ENCODE measurements at regions not wholly inside any gene's neighbourhood (a gene's known extent, or its start where the extent isn't known, plus 50 kb on each side); places are given as distances from the start of the nearest gene placed in this dataset.

GRCh38 chr6:1190366-1190765 is 121.5 kb upstream of the FOXQ1 start:
- H3K9ac ChIP-seq (ENCODE audit: low read length) = no peak overlapping the region
- no peaks in the 10 kb centered on the region for H3K36me3 ChIP-seq (ENCODE audit: control insufficient read depth, low read depth, low read length)
- H3K27ac ChIP-seq (ENCODE audit: low read length) = no peak overlapping the region
- H3K4me1 ChIP-seq (ENCODE audit: control insufficient read depth, low read depth, low read length) = no peaks in the 10 kb centered on the region
- H3K9me3 ChIP-seq (ENCODE audit: control insufficient read depth, low read depth, low read length) = no peaks in the 10 kb centered on the region
- no peaks in the 10 kb centered on the region for H3K27me3 ChIP-seq (ENCODE audit: control insufficient read depth, insufficient read depth, low read length)
- no peak overlapping the region for H3K4me3 ChIP-seq (ENCODE audit: low read length)

DNA sequence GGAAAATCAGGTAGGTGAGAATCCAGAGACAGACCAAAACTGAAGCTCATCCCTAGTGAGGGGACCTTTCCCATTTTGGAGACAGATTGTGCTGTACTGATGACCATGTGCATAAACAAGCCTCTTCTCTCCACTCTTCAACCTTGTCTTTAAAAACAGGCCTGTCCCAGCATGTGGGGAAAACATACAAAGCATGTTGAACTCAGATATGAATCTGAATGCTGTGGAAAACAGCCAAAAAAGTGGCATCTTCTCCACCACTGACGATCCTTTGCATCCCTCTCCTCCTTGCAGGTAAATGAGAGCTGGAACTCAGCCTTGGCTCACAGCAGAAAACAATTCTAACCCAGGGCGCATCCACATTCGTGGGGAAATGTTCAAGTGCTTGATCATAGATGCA is 123.7 kb upstream of the FOXQ1 start:
- Histone ChIP-seq H3K4me3 (ENCODE audit: low read length) (no peak overlapping the region), H3K27ac (ENCODE audit: low read length) (no peak overlapping the region), H3K9ac (ENCODE audit: low read length) (no peak overlapping the region), H3K4me1 (ENCODE audit: control insufficient read depth, low read depth, low read length) (no peaks in the 10 kb centered on the region), H3K27me3 (ENCODE audit: control insufficient read depth, insufficient read depth, low read length) (no peaks in the 10 kb centered on the region), H3K9me3 (ENCODE audit: control insufficient read depth, low read depth, low read length) (no peaks in the 10 kb centered on the region), H3K36me3 (ENCODE audit: control insufficient read depth, low read depth, low read length) (no peaks in the 10 kb centered on the region)

DNA sequence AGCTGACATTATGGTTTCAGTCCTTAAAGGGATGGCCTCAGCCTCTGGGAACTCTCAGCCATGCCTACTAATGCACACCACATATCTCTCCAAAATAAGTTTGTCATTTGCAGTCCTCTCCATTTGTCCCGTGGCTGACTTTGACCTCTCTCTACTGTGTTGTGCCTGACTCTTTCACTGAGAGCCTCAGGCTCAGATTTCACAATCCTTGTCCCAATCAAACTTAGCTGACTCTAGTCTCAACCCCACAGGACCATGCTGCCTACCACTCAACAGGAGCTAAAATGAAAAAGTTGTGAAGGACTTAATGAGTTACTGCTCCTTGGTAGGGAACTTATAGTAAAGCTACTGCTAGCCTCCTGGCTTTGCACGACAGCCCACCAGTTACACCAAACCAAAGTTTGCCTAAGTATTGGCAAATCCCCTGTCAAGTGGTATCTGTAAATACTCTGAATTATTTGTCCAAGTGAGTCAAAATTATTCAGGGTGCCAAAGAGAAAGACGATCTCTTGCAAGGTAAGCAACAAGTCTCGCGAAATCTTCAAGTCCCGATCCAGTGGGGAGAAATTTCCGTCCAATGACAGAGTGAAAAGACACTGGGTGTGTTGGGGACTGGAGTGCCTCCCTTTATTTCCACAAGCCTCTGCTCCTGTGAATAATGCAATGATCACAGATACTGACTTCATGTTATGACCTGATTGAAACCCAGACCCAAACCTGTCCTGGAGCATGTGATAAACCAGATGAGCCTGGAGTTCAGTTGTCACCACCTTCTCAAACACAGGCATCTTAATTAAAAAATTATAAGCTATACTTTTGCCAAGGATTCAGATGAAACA is 124.4 kb upstream of the FOXQ1 start:
- H3K27me3 ChIP-seq (ENCODE audit: control insufficient read depth, insufficient read depth, low read length) = no peaks in the 10 kb centered on the region
- no peak overlapping the region for H3K27ac ChIP-seq (ENCODE audit: low read length)
- H3K9ac ChIP-seq (ENCODE audit: low read length) = no peak overlapping the region
- H3K9me3 ChIP-seq (ENCODE audit: control insufficient read depth, low read depth, low read length) = no peaks in the 10 kb centered on the region
- H3K4me3 ChIP-seq (ENCODE audit: low read length) = no peak overlapping the region
- H3K36me3 ChIP-seq (ENCODE audit: control insufficient read depth, low read depth, low read length) = no peaks in the 10 kb centered on the region
- no peaks in the 10 kb centered on the region for H3K4me1 ChIP-seq (ENCODE audit: control insufficient read depth, low read depth, low read length)

GRCh38 chr6:1184318-1184717 is 127.6 kb upstream of the FOXQ1 start:
- Histone ChIP-seq H3K36me3 (ENCODE audit: control insufficient read depth, low read depth, low read length) (no peaks in the 10 kb centered on the region), H3K9me3 (ENCODE audit: control insufficient read depth, low read depth, low read length) (no peaks in the 10 kb centered on the region), H3K4me3 (ENCODE audit: low read length) (no peak overlapping the region), H3K9ac (ENCODE audit: low read length) (no peak overlapping the region), H3K27me3 (ENCODE audit: control insufficient read depth, insufficient read depth, low read length) (no peaks in the 10 kb centered on the region), H3K4me1 (ENCODE audit: control insufficient read depth, low read depth, low read length) (no peaks in the 10 kb centered on the region), H3K27ac (ENCODE audit: low read length) (no peak overlapping the region)

GRCh38 chr6:1182722-1183521 is 129.0 kb upstream of the FOXQ1 start:
- H3K9me3 ChIP-seq (ENCODE audit: control insufficient read depth, low read depth, low read length) = no peaks in the 10 kb centered on the region
- H3K27me3 ChIP-seq (ENCODE audit: control insufficient read depth, insufficient read depth, low read length) = no peaks in the 10 kb centered on the region
- no peak overlapping the region for H3K4me3 ChIP-seq (ENCODE audit: low read length)
- H3K27ac ChIP-seq (ENCODE audit: low read length) = no peak overlapping the region
- H3K4me1 ChIP-seq (ENCODE audit: control insufficient read depth, low read depth, low read length) = no peaks in the 10 kb centered on the region
- no peak overlapping the region for H3K9ac ChIP-seq (ENCODE audit: low read length)
- no peaks in the 10 kb centered on the region for H3K36me3 ChIP-seq (ENCODE audit: control insufficient read depth, low read depth, low read length)

- no peaks in the 10 kb centered on the region for H3K9me3 ChIP-seq (ENCODE audit: control insufficient read depth, low read depth, low read length)
- no peak overlapping the region for H3K4me3 ChIP-seq (ENCODE audit: low read length)
- H3K9ac ChIP-seq (ENCODE audit: low read length) = no peak overlapping the region
- H3K36me3 ChIP-seq (ENCODE audit: control insufficient read depth, low read depth, low read length) = no peaks in the 10 kb centered on the region
- H3K4me1 ChIP-seq (ENCODE audit: control insufficient read depth, low read depth, low read length) = no peaks in the 10 kb centered on the region
- no peaks in the 10 kb centered on the region for H3K27me3 ChIP-seq (ENCODE audit: control insufficient read depth, insufficient read depth, low read length)
- no peak overlapping the region for H3K27ac ChIP-seq (ENCODE audit: low read length)
These were observed 129.8 kb upstream of the FOXQ1 start for GRCh38 chr6:1181939-1182605.

DNA sequence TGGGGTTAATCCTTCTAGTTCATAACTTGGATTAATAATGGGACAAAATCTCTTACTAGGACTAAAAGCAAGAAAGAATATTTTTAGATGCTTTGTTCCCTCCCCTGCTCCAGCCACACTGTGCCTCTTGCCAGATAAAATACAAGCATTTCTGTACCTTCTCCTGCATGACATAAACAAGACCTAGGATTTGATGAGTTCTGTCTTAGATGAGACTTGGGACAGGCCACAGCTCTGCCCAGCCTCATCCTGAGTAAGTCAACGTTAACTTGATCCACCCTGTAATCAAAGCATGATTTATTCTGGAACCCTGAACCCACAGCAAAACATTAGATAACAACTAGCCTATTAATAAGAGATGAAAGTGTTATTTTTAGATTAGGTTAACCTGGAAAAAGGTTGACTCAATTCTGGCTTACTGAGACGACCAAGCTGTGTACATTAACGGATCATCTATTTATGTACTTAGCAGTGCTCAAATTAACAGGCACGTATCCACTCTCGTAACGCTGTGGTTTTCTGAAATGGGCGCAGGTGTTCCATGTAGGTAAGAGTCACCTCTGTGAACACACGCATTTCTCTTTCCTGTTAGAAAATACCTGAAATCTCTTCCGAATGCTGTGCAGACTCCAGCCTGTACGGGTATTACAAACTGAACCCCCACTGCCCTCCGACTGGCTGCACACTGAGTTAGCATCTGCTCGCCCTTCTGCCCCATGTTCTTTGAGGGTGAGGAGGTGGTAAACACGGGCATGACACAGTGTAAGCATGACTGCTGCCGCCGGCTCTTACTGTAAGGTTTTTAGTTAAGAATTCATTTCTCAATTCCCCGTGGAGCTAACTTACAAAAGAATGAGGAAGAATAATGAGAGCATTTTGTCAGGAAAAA is 132.1 kb upstream of the FOXQ1 start:
- Histone ChIP-seq H3K9me3 (ENCODE audit: control insufficient read depth, low read depth, low read length) (no peaks in the 10 kb centered on the region), H3K27me3 (ENCODE audit: control insufficient read depth, insufficient read depth, low read length) (no peaks in the 10 kb centered on the region), H3K36me3 (ENCODE audit: control insufficient read depth, low read depth, low read length) (no peaks in the 10 kb centered on the region), H3K4me3 (ENCODE audit: low read length) (no peak overlapping the region), H3K4me1 (ENCODE audit: control insufficient read depth, low read depth, low read length) (no peaks in the 10 kb centered on the region), H3K9ac (ENCODE audit: low read length) (no peak overlapping the region), H3K27ac (ENCODE audit: low read length) (no peak overlapping the region)

- Histone ChIP-seq H3K4me3 (ENCODE audit: low read length) (no peak overlapping the region), H3K4me1 (ENCODE audit: control insufficient read depth, low read depth, low read length) (no peaks in the 10 kb centered on the region), H3K27ac (ENCODE audit: low read length) (no peak overlapping the region), H3K27me3 (ENCODE audit: control insufficient read depth, insufficient read depth, low read length) (no peaks in the 10 kb centered on the region), H3K9ac (ENCODE audit: low read length) (no peak overlapping the region), H3K9me3 (ENCODE audit: control insufficient read depth, low read depth, low read length) (no peaks in the 10 kb centered on the region), H3K36me3 (ENCODE audit: control insufficient read depth, low read depth, low read length) (no peaks in the 10 kb centered on the region)
These were observed 133.3 kb upstream of the FOXQ1 start for GRCh38 chr6:1178590-1178989.

GRCh38 chr6:1176567-1176966 is 135.3 kb upstream of the FOXQ1 start:
- Histone ChIP-seq H3K4me3 (ENCODE audit: low read length) (no peak overlapping the region), H3K9ac (ENCODE audit: low read length) (no peak overlapping the region), H3K27ac (ENCODE audit: low read length) (no peak overlapping the region), H3K4me1 (ENCODE audit: control insufficient read depth, low read depth, low read length) (no peaks in the 10 kb centered on the region), H3K9me3 (ENCODE audit: control insufficient read depth, low read depth, low read length) (no peaks in the 10 kb centered on the region), H3K27me3 (ENCODE audit: control insufficient read depth, insufficient read depth, low read length) (no peaks in the 10 kb centered on the region), H3K36me3 (ENCODE audit: control insufficient read depth, low read depth, low read length) (no peaks in the 10 kb centered on the region)

DNA sequence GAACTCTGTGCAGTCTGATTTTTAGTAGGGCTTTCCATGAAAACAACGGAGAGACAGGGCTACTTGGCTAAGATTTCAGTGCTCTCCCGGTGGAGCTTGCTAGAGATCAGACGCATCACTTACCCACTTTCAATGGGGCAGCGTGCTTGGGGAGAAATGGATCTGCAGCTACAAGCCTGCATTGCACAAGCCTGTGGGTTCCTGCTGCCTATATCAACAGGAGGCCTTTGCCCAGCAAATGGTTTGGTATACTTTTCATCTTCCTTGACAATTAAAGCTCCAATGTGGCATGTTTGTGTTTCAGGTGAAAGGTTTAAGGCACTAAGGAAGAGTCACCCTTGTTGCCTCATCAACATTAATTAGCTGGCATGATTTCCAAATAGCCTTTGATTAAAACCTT is 136.0 kb upstream of the FOXQ1 start:
- H3K9me3 ChIP-seq (ENCODE audit: control insufficient read depth, low read depth, low read length) = no peaks in the 10 kb centered on the region
- no peak overlapping the region for H3K27ac ChIP-seq (ENCODE audit: low read length)
- H3K9ac ChIP-seq (ENCODE audit: low read length) = no peak overlapping the region
- H3K27me3 ChIP-seq (ENCODE audit: control insufficient read depth, insufficient read depth, low read length) = no peaks in the 10 kb centered on the region
- no peaks in the 10 kb centered on the region for H3K4me1 ChIP-seq (ENCODE audit: control insufficient read depth, low read depth, low read length)
- H3K36me3 ChIP-seq (ENCODE audit: control insufficient read depth, low read depth, low read length) = no peaks in the 10 kb centered on the region
- no peak overlapping the region for H3K4me3 ChIP-seq (ENCODE audit: low read length)

DNA sequence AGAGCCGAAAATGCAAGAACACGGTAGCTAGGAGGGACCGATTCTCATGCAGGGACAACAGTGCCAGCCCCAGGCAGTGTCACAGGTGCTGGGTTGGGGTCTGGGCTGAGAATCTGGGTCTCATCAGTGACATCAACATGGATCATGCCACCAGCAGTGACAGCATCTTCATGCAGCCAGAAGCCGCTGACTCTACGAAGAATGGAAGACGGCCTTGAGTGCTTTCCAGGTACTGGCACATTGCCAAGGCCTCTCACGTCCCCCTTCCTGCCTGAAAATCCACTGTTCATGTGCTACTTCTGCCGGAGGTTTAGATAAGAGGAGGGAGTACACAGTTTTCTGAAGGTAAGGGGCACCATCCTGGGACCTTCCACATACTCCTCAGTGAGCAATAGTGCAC is 141.1 kb upstream of the FOXQ1 start:
- Histone ChIP-seq H3K27ac (ENCODE audit: low read length) (no peak overlapping the region), H3K4me3 (ENCODE audit: low read length) (no peak overlapping the region), H3K27me3 (ENCODE audit: control insufficient read depth, insufficient read depth, low read length) (no peaks in the 10 kb centered on the region), H3K36me3 (ENCODE audit: control insufficient read depth, low read depth, low read length) (no peaks in the 10 kb centered on the region), H3K4me1 (ENCODE audit: control insufficient read depth, low read depth, low read length) (no peaks in the 10 kb centered on the region), H3K9ac (ENCODE audit: low read length) (no peak overlapping the region), H3K9me3 (ENCODE audit: control insufficient read depth, low read depth, low read length) (no peaks in the 10 kb centered on the region)

All from iPS-18a (cell line).